Astrocyte (in vitro differentiated cells and primary cell): ENCODE measurements at regions not wholly inside any gene's neighbourhood (a gene's known extent, or its start where the extent isn't known, plus 50 kb on each side); places are given as distances from the start of the nearest gene placed in this dataset.

Experiments used
- DNase-seq: peaks from one replicate; pipeline ENCODE4 v3.0.0-alpha.2; 2010; ENCODE audit warnings: low read depth
- FAIRE-seq: peaks from 2 replicates; lab custom pipeline; 2011; peaks lifted over from hg19 to GRCh38; lab: Jason Lieb, UNC
- H2AFZ ChIP-seq: 2 replicates; pipeline ENCODE4 v1.6.0; 2012; ENCODE audit warnings: low read depth, low read length, inconsistent platforms
- H3K27ac ChIP-seq: 2 replicates; pipeline ENCODE4 v1.5.1; 2011; ENCODE audit warnings: low read depth, low read length, inconsistent platforms
- H3K27me3 ChIP-seq: 2 replicates; pipeline ENCODE4 v1.6.0; 2011; ENCODE audit warnings: low read length, inconsistent platforms; ENCODE audit not compliant: insufficient read depth
- H3K36me3 ChIP-seq: 2 replicates; pipeline ENCODE4 v1.5.1; 2011; ENCODE audit warnings: low read length, inconsistent platforms; ENCODE audit not compliant: insufficient read depth
- H3K4me1 ChIP-seq: 2 replicates; pipeline ENCODE4 v1.5.1; 2011; ENCODE audit warnings: low read length, inconsistent platforms; ENCODE audit not compliant: insufficient read depth
- H3K4me2 ChIP-seq: 2 replicates; pipeline ENCODE4 v1.6.0; 2012; ENCODE audit warnings: low read length, inconsistent platforms
- H3K4me3 ChIP-seq: 2 replicates; pipeline ENCODE4 v1.5.1; 2011; ENCODE audit warnings: low read depth, mild to moderate bottlenecking, low read length, inconsistent platforms; ENCODE audit not compliant: insufficient read depth
- H3K79me2 ChIP-seq: 2 replicates; pipeline ENCODE4 v1.6.0; 2012; ENCODE audit warnings: mild to moderate bottlenecking, low read length, inconsistent platforms; ENCODE audit not compliant: insufficient read depth
- H3K9ac ChIP-seq: 2 replicates; pipeline ENCODE4 v1.6.0; 2012; ENCODE audit warnings: mild to moderate bottlenecking, low read length, inconsistent platforms
- H3K9me3 ChIP-seq: 2 replicates; pipeline ENCODE4 v1.5.1; 2012; ENCODE audit warnings: low read depth, mild to moderate bottlenecking, low read length, inconsistent platforms; ENCODE audit not compliant: insufficient read depth
- H4K20me1 ChIP-seq: 2 replicates; pipeline ENCODE4 v1.6.0; 2012; ENCODE audit warnings: low read length, inconsistent platforms; ENCODE audit not compliant: insufficient read depth
- H3K27ac Mint-ChIP-seq: one replicate; pipeline ENCODE4 v1.8.0; 2021; ENCODE audit warnings: mild to moderate bottlenecking, mixed read lengths; ENCODE audit not compliant: unreplicated experiment
- H3K27me3 Mint-ChIP-seq: one replicate; pipeline ENCODE4 v1.8.0; 2021; ENCODE audit warnings: low read depth, mixed read lengths; ENCODE audit not compliant: unreplicated experiment
- H3K36me3 Mint-ChIP-seq: one replicate; pipeline ENCODE4 v1.8.0; 2021; ENCODE audit warnings: low read depth, mixed read lengths; ENCODE audit not compliant: unreplicated experiment
- H3K4me1 Mint-ChIP-seq: one replicate; pipeline ENCODE4 v1.8.0; 2021; ENCODE audit warnings: low read depth, mixed read lengths; ENCODE audit not compliant: unreplicated experiment
- H3K4me3 Mint-ChIP-seq: one replicate; pipeline ENCODE4 v1.8.0; 2021; ENCODE audit warnings: mild to moderate bottlenecking, moderate library complexity, mixed read lengths; ENCODE audit not compliant: unreplicated experiment
- H3K9me3 Mint-ChIP-seq: one replicate; pipeline ENCODE4 v1.8.0; 2021; ENCODE audit warnings: mild to moderate bottlenecking, mixed read lengths; ENCODE audit not compliant: unreplicated experiment
- CTCF ChIP-seq: IDR thresholded peaks from 2 replicates; pipeline ENCODE4 v1.5.1; 2011; ENCODE audit warnings: low read depth, mild to moderate bottlenecking, inconsistent platforms, low read length, moderate library complexity; ENCODE audit not compliant: insufficient read depth
- EZH2 ChIP-seq: IDR thresholded peaks from 2 replicates; pipeline ENCODE4 v1.6.1; 2012; ENCODE audit warnings: mild to moderate bottlenecking, low read length, inconsistent platforms; ENCODE audit not compliant: insufficient read depth

DNA sequence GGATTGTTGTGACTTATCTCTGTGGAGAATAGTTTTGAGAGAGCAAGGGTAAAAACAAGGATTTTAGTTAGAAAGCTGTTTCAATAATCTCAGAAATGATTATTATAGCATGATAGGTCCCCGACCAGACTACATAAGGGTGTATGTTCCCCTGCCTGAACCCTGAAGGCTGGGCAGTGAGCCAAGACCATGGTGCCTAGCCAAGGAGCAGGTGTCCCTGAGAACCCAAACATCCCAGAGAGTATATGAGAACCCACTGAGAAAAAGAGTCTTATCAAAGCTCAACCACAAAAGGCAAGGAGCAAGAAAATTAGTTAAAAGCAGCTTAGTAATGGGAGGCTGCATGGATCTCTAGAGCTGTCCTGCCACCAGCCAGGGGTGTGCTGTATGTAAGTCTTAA lies 94.9 kb upstream of the UNC5C start:
- Mint-ChIP-seq H3K36me3 (no peaks in the 10 kb centered on the region), H3K27me3 (no peaks in the 10 kb centered on the region), H3K4me3 (no peak overlapping the region), H3K27ac (no peak overlapping the region), H3K9me3 (no peaks in the 10 kb centered on the region), H3K4me1 (no peaks in the 10 kb centered on the region)
- FAIRE-seq = no peak
- TF ChIP-seq CTCF = no peak
- TF ChIP-seq EZH2 = no peak
- Histone ChIP-seq H3K4me3 (no peak overlapping the region), H3K27ac (no peak overlapping the region), H3K36me3 (no peaks in the 10 kb centered on the region), H3K9ac (no peak overlapping the region), H3K9me3 (no peaks in the 10 kb centered on the region), H3K4me1 (no peaks in the 10 kb centered on the region), H3K27me3 (no peaks in the 10 kb centered on the region), H2AFZ (no peak overlapping the region), H3K79me2 (no peaks in the 10 kb centered on the region), H3K4me2 (no peak overlapping the region), H4K20me1 (no peaks in the 10 kb centered on the region)
- no peak for DNase-seq

DNA sequence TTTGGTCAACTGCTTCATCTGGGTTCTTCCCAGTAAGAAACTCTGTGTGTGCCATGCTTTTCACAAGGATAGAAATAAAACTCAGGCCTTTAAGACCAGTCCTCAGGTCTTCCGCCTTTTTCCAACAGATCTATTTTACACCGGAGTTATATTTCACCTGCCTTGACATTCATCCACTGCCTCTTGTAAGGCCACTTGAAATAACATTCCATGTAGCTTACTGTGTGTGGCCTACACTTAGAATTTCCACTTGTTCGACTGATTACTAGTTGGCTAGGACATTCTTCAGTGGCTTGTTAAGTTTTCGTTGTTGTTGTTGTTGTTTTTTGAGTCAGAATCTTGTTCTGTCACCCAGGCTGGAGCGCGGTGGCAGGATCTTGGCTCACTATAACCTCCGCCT lies 92.8 kb upstream of the UNC5C start:
- H2AFZ ChIP-seq = no peak overlapping the region
- H3K27me3 ChIP-seq = no peaks in the 10 kb centered on the region
- H3K9ac ChIP-seq = no peak overlapping the region
- no peaks in the 10 kb centered on the region for H3K27me3 Mint-ChIP-seq
- H3K4me1 Mint-ChIP-seq = no peaks in the 10 kb centered on the region
- no peak overlapping the region for H3K4me2 ChIP-seq
- H3K27ac ChIP-seq = no peak overlapping the region
- no peak for DNase-seq
- H3K9me3 Mint-ChIP-seq = no peaks in the 10 kb centered on the region
- no peak overlapping the region for H3K4me3 Mint-ChIP-seq
- TF ChIP-seq CTCF (no peak), EZH2 (no peak)
- no peaks in the 10 kb centered on the region for H3K9me3 ChIP-seq
- H3K79me2 ChIP-seq = no peaks in the 10 kb centered on the region
- H3K4me3 ChIP-seq = no peak overlapping the region
- no peak for FAIRE-seq
- no peak overlapping the region for H3K27ac Mint-ChIP-seq
- no peaks in the 10 kb centered on the region for H4K20me1 ChIP-seq
- no peaks in the 10 kb centered on the region for H3K4me1 ChIP-seq
- H3K36me3 Mint-ChIP-seq = no peaks in the 10 kb centered on the region
- no peaks in the 10 kb centered on the region for H3K36me3 ChIP-seq

- no peaks in the 10 kb centered on the region for H3K36me3 Mint-ChIP-seq
- H3K9ac ChIP-seq = no peak overlapping the region
These were observed 91.5 kb upstream of the UNC5C start for GRCh38 chr4:95640311-95640710.

More at GRCh38 chr4:95640311-95640710, 91.5 kb upstream of the UNC5C start:
- Histone ChIP-seq H2AFZ (no peak overlapping the region), H3K27ac (no peak overlapping the region), H4K20me1 (no peaks in the 10 kb centered on the region), H3K9me3 (no peaks in the 10 kb centered on the region), H3K36me3 (no peaks in the 10 kb centered on the region), H3K4me3 (no peak overlapping the region), H3K27me3 (no peaks in the 10 kb centered on the region), H3K79me2 (no peaks in the 10 kb centered on the region), H3K4me2 (no peak overlapping the region), H3K4me1 (no peaks in the 10 kb centered on the region)
- Mint-ChIP-seq H3K4me3 (no peak overlapping the region), H3K9me3 (no peaks in the 10 kb centered on the region), H3K27me3 (no peaks in the 10 kb centered on the region), H3K27ac (no peak overlapping the region), H3K4me1 (no peaks in the 10 kb centered on the region)
- FAIRE-seq (no peak), DNase-seq (no peak)
- TF ChIP-seq CTCF = no peak
